ENCODE measurements at regions not wholly inside any gene's neighbourhood (a gene's known extent, or its start where the extent isn't known, plus 50 kb on each side); places are given as distances from the start of the nearest gene placed in this dataset.
A peak's percentile ranks its signal among the peaks of the same experiment; 100 is the strongest.

DNA sequence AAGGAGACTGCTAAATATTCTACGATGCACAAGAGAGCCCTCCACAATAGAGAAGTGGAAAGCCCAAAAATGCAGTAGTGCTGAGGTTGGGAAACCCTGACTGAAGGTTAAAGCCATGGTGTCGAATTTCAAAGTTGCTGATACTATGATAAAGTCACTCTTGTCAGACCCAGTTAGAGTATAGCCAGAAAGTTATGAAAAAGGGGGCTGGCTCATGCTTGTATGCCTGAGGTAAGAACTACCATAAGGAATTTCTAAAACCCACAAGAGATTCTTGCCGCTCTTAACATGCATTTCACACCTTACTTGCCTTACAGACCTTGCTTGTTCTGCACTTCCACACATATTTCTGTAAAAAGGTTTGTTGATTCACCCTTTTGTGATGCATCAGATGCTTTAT, 184.6 kb downstream of the SLC6A15 start:
- intact Hi-C loops (cut with micrococcal nuclease): no loop called here
- Mint-ChIP-seq H3K36me3 (ENCODE audit: insufficient read depth, unreplicated experiment) (no peaks in the 10 kb centered on the region), H3K27me3 (ENCODE audit: insufficient read depth, unreplicated experiment) (no peaks in the 10 kb centered on the region), H3K4me3 (ENCODE audit: unreplicated experiment) (no peak overlapping the region), H3K9me3 (ENCODE audit: unreplicated experiment) (no peaks in the 10 kb centered on the region), H3K4me1 (ENCODE audit: insufficient read depth, unreplicated experiment) (peaks cover 12% of the 10 kb centered on the region), H3K27ac (ENCODE audit: low read depth, unreplicated experiment) (no peak overlapping the region)
- DNase-seq (ENCODE audit: unreplicated experiment): peak; percentile 26
- POLR2A ChIA-PET: no interaction called here
- TF ChIP-seq, protein P1, sequence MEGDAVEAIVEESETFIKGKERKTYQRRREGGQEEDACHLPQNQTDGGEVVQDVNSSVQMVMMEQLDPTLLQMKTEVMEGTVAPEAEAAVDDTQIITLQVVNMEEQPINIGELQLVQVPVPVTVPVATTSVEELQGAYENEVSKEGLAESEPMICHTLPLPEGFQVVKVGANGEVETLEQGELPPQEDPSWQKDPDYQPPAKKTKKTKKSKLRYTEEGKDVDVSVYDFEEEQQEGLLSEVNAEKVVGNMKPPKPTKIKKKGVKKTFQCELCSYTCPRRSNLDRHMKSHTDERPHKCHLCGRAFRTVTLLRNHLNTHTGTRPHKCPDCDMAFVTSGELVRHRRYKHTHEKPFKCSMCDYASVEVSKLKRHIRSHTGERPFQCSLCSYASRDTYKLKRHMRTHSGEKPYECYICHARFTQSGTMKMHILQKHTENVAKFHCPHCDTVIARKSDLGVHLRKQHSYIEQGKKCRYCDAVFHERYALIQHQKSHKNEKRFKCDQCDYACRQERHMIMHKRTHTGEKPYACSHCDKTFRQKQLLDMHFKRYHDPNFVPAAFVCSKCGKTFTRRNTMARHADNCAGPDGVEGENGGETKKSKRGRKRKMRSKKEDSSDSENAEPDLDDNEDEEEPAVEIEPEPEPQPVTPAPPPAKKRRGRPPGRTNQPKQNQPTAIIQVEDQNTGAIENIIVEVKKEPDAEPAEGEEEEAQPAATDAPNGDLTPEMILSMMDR (IDR thresholded peaks at IDR 0.05; ENCODE audit: unreplicated experiment): no peak
- BruUV-seq (replicated peaks): no TSS peak
- CTCF ChIA-PET: no interaction called here

DNA sequence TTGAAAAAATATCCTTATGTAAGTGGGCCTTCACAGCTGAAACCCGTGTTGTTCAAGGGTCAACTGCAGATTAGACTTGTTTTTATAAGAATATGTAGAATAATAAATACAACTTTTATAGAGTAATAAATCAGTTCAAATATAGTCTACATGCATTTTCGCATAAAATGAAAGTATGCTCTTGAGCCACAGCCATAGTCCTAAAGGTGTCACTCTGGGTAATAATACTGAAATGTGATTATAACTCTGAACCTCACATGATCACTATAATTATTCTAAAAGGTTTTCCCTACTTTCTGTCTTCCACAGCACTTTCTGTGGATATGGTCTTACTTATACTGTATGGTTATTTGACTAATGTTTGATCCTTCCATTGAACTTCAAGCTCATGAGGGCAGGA, 185.8 kb downstream of the SLC6A15 start:
- TF ChIP-seq, protein P1 (IDR thresholded peaks at IDR 0.05; ENCODE audit: unreplicated experiment): no peak
- ChIA-PET CTCF (no interaction called here), POLR2A (interaction anchor here (1.1 kb wide), 2 partner anchors 11 kb away, joined by 3 to 4 read pairs; no protein-coding TSS in a partner anchor)
- BruUV-seq (replicated peaks): no TSS peak
- Mint-ChIP-seq H3K36me3 (ENCODE audit: insufficient read depth, unreplicated experiment) (no peaks in the 10 kb centered on the region), H3K4me3 (ENCODE audit: unreplicated experiment) (no peak overlapping the region), H3K27me3 (ENCODE audit: insufficient read depth, unreplicated experiment) (no peaks in the 10 kb centered on the region), H3K27ac (ENCODE audit: low read depth, unreplicated experiment) (no peak overlapping the region), H3K9me3 (ENCODE audit: unreplicated experiment) (no peaks in the 10 kb centered on the region), H3K4me1 (ENCODE audit: insufficient read depth, unreplicated experiment) (peaks cover 12% of the 10 kb centered on the region)
- no peak for DNase-seq (ENCODE audit: unreplicated experiment)
- intact Hi-C loops (cut with micrococcal nuclease): no loop called here

DNA sequence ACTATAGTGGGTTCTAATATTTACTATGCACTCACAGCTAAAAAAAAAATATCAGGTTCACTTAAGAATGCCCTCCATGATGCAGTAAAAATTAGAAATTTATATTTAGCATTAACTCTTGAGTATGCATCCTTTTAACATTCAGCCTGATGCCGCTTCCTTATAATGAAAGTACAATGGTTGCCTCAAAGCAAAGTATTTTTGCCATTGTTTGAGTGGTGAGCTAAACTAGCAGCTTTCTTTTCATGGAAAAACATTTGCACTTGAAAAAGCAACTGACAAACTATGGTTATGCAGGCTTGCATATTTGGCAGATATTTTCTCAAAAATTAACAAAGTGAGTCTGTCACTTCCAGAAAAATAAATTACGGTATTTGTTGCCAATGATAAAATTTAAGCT, 188.6 kb downstream of the SLC6A15 start:
- no TSS peak for BruUV-seq (replicated peaks)
- ChIA-PET CTCF (no interaction called here), POLR2A (no interaction called here)
- peaks cover 12% of the 10 kb centered on the region for H3K4me1 Mint-ChIP-seq (ENCODE audit: insufficient read depth, unreplicated experiment)
- H3K27ac Mint-ChIP-seq (ENCODE audit: low read depth, unreplicated experiment): no peak overlapping the region
- no peaks in the 10 kb centered on the region for H3K36me3 Mint-ChIP-seq (ENCODE audit: insufficient read depth, unreplicated experiment)
- H3K27me3 Mint-ChIP-seq (ENCODE audit: insufficient read depth, unreplicated experiment): no peaks in the 10 kb centered on the region
- H3K4me3 Mint-ChIP-seq (ENCODE audit: unreplicated experiment): no peak overlapping the region
- no peaks in the 10 kb centered on the region for H3K9me3 Mint-ChIP-seq (ENCODE audit: unreplicated experiment)
- DNase-seq (ENCODE audit: unreplicated experiment): no peak
- TF ChIP-seq, protein P1 (IDR thresholded peaks at IDR 0.05; ENCODE audit: unreplicated experiment): no peak
- intact Hi-C loops (cut with micrococcal nuclease): no loop called here

DNA sequence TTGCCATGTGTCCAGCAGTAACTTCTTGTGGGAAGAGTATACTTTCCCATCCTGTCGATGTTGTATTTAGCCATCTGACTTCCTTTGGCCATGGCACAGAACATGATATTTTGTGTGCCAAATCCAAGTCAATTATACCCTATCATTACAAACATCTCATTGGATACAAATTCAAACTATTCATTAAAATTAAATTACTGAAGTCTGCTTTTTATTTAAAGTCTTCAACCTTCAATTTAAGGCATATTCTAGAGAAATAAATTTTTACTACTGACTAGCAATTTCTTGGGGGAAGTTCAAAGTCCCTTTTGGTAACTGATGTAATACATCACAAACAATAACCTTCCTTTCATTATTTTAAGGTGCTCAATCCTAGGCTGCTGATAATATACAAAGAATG, 192.6 kb downstream of the SLC6A15 start:
- POLR2A ChIA-PET: no interaction called here
- DNase-seq (ENCODE audit: unreplicated experiment): no peak
- Mint-ChIP-seq H3K4me1 (ENCODE audit: insufficient read depth, unreplicated experiment) (no peaks in the 10 kb centered on the region), H3K27me3 (ENCODE audit: insufficient read depth, unreplicated experiment) (no peaks in the 10 kb centered on the region), H3K27ac (ENCODE audit: low read depth, unreplicated experiment) (no peak overlapping the region), H3K9me3 (ENCODE audit: unreplicated experiment) (no peaks in the 10 kb centered on the region), H3K4me3 (ENCODE audit: unreplicated experiment) (no peak overlapping the region), H3K36me3 (ENCODE audit: insufficient read depth, unreplicated experiment) (no peaks in the 10 kb centered on the region)
- TF ChIP-seq, protein P1 (IDR thresholded peaks at IDR 0.05; ENCODE audit: unreplicated experiment): no peak
- no TSS peak for BruUV-seq (replicated peaks)
- intact Hi-C loops (cut with micrococcal nuclease): no loop called here
- CTCF ChIA-PET: interaction anchor here (0.6 kb wide), 1 partner anchor 1850 kb away, joined by 4 read pairs; no protein-coding TSS in a partner anchor

Data from MCF 10A (cell line).